GM18498 (cell line): ENCODE measurements at regions not wholly inside any gene's neighbourhood (a gene's known extent, or its start where the extent isn't known, plus 50 kb on each side); places are given as distances from the start of the nearest gene placed in this dataset.

Experiments
- ATAC-seq: cut with Tn5 transposase; IDR thresholded peaks from one replicate; pipeline ENCODE4 v1.9.1; 2021; ENCODE audit warnings: mild to moderate bottlenecking, moderate library complexity; ENCODE audit not compliant: unreplicated experiment

GRCh38 chr5:165630261-165630778 is 2124.9 kb downstream of the MAT2B start:
- peak; percentile 88 for ATAC-seq

DNA sequence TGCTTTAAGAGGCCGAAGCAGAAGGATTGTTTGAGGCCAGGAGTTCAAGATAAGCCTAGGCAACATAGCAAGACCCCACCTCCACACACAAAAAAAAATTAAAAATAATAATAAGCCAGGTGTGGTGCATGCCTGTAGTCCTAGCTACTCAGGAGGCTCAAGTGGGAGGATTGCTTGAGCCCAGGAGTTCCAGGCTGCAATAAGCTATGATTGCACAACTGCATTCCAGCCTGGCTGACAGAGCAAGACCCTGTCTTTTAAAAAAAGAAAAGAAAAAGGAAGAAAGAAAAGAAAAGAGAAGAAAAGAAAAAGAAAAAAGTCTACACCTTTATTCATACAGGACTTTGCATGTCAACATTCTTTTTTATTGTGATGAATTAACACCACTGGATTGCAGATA is 2125.8 kb downstream of the MAT2B start:
- ATAC-seq, result no peak

GRCh38 chr5:165642366-165642765 is 2136.9 kb downstream of the MAT2B start:
- no peak for ATAC-seq

DNA sequence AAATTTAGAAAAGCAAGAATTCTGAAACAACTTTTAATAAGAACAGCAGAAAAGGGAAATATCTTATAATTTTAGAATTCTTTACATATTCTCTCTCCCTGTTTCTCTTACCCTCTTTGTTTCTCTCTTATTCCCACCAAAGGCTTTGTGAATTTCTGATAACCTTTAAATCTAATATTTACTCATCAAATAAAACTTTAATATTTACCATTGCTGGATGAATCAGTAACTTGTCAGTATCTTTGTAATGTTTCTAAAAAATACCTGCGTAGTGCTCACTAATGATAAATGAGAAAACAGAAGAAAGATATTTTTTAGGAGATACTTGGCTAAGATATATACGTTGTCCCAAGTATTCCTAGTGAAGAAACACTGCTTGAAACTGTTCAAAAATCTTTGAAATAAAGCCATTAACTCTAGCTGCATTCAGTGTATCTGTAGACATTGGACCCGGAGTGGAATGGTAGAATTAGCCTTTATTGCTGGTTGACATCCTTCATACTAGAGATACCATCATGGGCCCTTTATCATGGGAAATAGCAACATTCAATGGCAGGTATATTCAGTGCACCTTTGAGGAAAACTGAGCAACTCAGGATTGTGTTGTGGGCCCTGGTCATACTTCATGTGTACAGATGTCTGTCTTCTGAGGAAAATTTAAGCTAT is 2160.4 kb downstream of the MAT2B start:
- no peak for ATAC-seq

DNA sequence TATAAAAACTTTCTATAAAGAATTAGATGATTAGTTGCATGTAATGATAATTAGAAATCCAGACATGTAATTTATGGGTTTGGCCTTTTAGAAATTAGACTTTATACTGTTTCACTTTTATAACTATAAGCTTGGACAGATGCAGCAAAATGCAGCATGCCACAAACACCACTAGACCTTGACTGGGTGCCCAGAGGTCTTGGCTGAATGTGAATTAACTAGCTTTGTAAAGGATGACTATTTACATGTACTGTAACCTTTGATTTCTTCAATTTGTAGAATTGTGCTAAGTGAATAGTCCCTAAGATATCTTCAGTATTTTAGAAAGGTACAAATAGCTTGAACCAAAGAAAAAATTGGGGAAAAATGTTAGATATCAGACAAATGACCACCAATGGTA is 2168.1 kb downstream of the MAT2B start:
- ATAC-seq, result no peak

GRCh38 chr5:165695796-165696195 is 2190.4 kb downstream of the MAT2B start:
- no peak for ATAC-seq

DNA sequence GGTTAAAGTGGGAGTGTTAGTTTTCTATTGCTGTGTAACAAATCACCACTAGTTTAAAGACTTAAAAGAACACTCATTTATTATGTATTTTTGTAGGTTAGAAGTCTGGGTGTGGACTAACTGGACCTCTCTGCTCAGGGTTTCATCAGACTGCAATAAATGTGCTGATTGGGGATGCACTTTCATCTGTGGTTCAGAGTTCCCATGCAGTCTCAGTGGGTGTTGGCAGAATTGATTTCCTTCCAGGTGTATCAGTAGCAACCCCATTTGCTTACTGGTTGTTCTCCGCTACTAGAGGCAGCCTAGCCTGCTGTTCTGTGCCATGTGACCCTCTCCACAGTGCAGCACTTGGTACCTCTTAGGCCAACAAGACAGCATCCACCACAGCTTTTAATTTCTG is 2200.5 kb downstream of the MAT2B start:
- ATAC-seq, result no peak

DNA sequence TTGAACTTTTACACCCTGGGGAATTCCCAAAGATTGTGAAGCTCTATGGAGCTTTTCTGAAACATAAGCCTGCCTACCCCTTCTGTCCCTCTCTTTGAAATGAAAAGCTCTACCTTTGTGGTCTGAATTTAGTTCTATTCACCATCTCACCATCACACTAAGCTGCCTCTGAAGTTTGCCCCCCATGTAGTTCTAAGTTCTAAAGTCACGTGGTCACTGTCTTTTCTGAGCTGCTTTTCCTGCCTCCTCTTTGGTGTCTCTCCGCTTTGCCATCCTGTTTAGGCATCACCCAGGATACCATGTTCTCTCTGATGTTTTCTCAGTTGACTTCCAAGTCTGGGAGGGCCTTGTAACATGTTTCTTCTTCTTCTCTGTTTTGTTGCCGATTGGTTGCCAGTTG is 2206.6 kb downstream of the MAT2B start:
- no peak for ATAC-seq

DNA sequence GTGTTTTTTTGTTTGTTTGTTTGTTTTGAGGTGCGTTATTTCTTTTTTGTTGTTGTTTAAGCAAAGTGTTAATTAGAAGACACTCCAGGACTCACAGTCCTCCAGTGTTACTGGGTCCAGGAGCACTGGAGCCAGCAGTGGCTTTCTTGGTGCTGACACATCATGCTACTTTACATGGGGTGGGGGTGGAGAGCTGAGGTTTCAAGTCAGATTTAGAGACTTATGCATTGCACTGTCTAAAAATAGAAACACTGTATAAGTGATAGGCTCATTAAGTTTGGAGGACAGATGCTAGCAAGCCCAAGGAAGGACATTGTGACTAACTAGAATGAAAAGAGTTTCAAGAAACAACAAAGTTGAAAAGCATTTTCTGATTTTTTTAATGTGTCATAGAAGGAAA is 2209.2 kb downstream of the MAT2B start:
- ATAC-seq, result no peak

- ATAC-seq, result no peak
Observed at GRCh38 chr5:165720901-165721300, 2215.5 kb downstream of the MAT2B start.

GRCh38 chr5:165722401-165722800 is 2217.0 kb downstream of the MAT2B start:
- ATAC-seq, result no peak

DNA sequence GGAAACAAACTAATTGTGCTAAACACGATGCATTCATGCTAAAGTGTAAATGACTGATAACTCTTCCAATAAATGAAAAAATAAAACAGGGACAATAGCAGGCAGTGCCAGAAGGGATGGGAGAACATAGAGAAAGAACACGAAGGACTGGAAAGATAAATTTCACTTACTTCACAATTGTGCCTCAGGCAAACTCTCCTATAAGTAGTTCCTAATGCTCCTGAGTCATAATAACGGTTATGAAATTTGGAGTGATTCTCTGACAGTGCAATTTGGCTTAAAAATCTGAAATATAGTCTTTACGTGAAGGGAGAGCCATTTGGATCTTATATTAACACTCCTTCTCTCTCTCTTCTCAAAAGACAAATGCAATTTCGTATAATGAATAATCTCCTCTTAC is 2218.5 kb downstream of the MAT2B start:
- no peak for ATAC-seq

DNA sequence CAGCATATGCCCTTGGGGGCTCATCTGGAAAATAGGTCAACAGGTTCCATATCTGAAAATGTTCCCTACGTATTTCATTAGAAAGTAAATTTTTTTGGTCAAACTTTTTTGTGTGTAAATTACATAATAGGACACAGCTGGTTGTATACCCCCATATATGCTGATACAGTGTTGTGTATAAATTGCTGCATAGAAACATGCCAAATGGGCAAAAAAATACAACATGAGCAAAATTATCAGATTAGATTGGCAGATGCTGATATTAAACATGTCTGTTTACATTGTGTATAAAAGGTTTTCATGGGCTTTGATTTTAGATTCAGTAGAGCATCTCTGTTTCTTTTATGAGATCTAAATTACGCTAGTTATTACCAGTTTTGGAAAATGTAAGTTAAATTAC is 2223.0 kb downstream of the MAT2B start:
- no peak for ATAC-seq

DNA sequence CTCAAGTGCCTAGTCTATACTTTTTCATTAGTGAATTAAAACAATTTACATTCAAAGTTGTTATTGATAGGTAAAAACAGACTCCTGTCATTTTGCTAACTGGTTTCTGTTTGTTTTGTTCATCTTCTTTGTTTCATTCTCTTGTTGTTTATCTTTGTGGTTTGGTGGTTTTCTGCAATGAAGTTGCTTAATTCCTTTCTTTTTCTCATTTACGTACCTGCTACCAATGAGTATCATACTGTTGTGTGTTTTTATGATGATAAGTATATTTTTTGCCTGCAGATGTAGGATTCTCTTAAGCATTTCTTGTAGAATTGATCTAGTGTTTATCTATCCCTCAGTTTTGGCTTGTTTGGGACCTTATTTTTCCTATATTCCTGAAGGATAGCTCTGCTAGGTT is 2230.0 kb downstream of the MAT2B start:
- no peak for ATAC-seq

GRCh38 chr5:165739079-165739741 is 2233.8 kb downstream of the MAT2B start:
- no peak for ATAC-seq

DNA sequence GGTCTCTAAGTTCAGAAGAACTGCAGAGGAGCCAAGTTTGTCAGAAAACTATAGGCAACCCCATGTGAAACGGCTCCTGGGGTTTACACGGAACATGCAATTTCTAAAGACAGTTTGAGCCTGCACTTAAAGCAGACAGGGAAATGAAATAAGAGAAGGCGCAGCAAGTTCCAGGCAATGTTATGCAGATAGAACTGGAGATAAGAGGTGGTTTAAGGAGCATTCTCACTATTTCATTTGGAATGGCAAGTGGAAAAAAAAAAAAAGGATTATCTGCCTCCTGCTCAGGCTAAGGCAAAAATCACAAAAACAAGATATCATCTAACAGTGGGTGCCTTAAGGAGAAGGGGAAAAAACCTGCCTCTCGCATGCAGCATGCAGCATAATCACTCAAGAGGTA is 2252.4 kb downstream of the MAT2B start:
- ATAC-seq, result no peak

DNA sequence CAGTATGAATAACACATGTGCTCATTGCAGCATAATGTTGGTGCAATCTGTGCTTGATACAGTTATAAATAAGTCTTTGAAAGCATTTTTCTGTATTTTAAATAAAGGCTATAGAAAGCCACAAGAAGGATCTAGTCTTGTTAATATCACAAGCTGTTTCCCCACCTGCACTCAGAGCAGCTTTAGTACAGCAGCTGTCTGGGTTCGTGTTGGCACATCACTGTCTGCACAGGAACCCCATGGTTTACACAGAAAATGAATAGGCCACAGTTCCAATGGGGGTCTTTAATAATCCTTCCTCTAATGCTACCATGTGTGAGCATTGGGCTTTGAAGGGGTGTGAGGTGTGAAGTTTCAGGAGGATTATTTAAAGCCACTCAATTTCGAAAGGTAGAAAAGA is 2269.7 kb downstream of the MAT2B start:
- ATAC-seq, result no peak

- no peak for ATAC-seq
Observed at GRCh38 chr5:165779505-165779904, 2274.1 kb downstream of the MAT2B start.

DNA sequence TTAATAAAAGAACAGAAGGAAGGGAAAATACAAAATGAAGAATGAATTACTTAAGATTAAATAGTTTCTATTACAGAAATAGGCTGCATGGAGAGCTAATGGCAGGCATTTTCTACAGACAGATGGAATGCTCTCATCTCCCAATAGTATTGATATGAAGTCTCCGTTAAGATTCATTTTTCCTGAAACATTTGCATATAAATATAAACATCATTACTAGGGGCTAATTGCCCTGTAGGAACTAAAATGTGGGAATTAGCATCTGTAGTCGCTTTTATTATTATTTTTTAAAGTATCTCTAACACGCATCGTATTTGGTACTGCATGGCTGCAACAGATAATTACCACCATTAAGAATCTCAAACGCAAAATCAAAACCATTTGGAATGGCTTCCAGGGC is 2275.5 kb downstream of the MAT2B start:
- ATAC-seq, result no peak

DNA sequence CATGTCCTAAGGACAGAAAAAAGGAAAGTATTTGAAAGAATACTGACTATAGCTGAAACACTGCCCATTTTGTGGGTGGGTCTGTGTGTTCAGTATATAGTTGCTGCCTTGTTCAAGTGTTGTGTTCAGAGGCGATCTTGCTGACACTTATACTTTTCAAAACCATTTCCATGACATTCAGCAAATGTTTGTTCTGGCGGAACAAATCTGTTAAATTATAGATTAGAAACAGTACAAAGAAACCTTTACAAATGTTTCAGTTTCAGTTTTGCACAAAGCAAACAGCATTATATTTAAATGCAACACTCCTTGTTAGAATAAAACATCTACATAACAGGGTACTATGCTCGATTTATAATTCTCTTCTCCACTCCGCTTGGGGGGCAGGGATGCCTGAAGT is 2276.3 kb downstream of the MAT2B start:
- no peak for ATAC-seq

GRCh38 chr5:165783024-165783423 is 2277.6 kb downstream of the MAT2B start:
- no peak for ATAC-seq

- ATAC-seq, result no peak
Observed at GRCh38 chr5:165786073-165786472, 2280.7 kb downstream of the MAT2B start.

GRCh38 chr5:165795073-165795472 is 2289.7 kb downstream of the MAT2B start:
- no peak for ATAC-seq
